22Rv1 (cell line): ENCODE measurements at regions not wholly inside any gene's neighbourhood (a gene's known extent, or its start where the extent isn't known, plus 50 kb on each side); places are given as distances from the start of the nearest gene placed in this dataset.

Source experiments
- CTCF ChIP-seq: fragments of 450-650 bp; IDR thresholded peaks from 2 replicates; pipeline ENCODE4 v1.5.1; 2017; ENCODE audit warnings: mild to moderate bottlenecking
- ZFX ChIP-seq: fragments of 450-650 bp; IDR thresholded peaks from 2 replicates; pipeline ENCODE4 v1.6.1; 2017; ENCODE audit warnings: antibody characterized with exemption, borderline replicate concordance

GRCh38 chr6:51265426-51265825 lies 446.8 kb downstream of the TFAP2B start:
- TF ChIP-seq CTCF = no peak
- no peak for TF ChIP-seq ZFX
